ENCODE measurements at regions not wholly inside any gene's neighbourhood (a gene's known extent, or its start where the extent isn't known, plus 50 kb on each side); places are given as distances from the start of the nearest gene placed in this dataset.
"Not testable (repeated sequence)": the region's sequence is repeated elsewhere in the genome, so short reads cannot be mapped to it uniquely, and the experiment has no call there.

DNA sequence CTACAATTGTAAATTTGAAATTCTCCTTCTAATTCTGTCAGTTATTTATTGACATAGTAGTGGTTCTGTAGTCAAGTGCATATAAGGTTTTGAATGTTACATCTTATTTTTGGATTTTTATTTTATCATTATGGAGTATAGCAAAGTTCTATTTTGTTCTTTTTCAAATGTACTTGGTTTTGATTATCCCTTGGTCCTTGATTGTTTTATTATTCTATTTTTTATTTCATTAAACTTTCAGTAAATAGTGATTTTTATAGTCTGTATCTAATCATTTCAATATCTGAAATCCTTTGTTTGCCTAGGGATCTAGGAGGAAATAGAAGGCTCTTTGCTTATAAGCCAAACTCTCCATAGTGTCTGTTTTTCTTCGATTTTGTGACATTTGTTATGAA lies 87.8 kb downstream of the HFE start:
- DNase-seq = no peak

DNA sequence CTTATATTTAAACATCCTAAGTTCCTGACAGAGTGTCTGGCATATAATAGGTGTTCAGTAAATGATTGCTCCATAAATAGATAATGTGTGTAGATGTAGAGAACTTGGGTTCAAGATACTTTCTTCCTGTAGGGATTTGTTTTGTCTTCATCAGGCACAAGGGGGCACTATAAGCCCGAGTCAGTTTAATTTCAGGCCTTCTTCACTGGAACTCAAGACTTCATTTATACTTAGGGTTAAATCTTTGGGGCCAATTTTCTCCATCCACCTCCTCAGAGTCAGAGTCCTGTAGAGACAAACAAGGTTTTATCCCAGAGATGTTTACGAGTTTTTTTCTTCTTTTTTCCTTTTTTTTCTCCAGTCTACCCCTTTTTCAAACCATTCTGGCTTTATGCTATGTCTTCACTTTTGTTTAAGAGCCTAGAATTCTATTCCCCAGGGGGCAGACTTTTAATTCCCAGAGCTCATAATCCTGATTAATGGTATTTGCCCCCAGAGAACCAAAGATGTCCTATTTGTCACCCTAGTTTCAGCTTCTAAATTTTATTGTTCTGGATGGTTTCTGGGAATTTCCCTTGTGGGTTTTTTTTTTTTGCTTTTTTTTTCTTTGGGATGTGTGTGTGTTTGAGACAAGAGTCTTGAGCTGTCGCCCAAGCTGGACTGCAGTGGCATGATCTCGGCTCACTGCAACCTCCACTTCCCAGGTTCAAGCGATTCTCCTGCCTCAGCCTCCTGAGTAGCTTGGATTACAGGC lies 88.4 kb downstream of the HFE start:
- DNase-seq = peak; percentile 63

DNA sequence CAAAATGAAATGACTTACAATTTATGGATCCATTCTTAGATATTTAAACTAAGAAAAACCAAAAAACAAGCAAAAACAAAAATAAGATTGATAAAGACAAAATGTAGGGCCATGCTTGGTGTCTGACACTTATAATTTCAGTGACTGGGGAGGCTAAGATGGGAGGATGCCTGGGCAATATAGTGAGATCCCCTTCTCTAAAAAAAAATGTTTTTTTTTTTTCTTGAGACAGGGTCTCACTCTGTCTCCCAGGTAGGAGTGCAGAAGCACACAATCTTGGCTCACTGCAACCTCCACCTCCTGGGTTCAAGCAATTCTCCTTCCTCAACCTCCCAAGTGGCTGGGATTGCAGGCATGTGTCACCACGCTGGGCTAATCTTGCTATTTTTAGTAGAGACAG lies 92.4 kb downstream of the HFE start:
- DNase-seq = no peak

DNA sequence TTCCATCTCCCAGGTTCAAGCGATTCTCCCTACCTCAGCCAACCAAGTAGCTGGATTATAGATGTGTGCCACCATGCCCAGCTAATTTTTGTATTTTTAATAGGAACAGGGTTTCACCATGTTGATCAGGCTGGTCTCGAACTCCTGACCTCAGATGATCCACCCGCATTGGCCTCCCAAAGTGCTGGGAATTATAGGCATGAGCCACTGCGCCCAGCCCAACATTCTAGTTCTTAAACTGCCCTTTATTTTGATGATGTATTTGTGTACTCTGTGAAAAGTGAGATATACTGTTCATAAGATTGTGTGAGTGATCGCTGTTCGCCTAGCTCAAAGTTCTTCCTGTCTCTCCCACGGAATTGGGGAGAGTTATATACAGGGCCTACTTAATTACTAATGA lies 93.1 kb downstream of the HFE start:
- no peak for DNase-seq

DNA sequence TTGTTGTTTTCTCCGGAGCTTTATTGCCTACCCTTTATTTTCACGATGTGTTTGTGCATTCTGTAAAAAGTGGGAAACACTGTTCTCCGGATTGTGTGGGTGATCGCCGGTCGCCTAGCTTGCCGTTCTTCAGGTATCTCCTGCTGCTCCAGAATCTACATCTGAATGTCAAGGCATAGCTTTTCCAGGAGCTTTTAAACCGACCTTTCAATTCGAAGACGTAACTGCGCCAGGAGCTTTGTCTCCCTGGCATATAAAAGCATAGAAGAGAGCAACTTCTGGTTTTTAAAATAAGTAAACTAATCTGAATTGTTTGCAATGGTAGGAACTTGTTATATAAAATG lies 96.0 kb downstream of the HFE start:
- no peak for DNase-seq

DNA sequence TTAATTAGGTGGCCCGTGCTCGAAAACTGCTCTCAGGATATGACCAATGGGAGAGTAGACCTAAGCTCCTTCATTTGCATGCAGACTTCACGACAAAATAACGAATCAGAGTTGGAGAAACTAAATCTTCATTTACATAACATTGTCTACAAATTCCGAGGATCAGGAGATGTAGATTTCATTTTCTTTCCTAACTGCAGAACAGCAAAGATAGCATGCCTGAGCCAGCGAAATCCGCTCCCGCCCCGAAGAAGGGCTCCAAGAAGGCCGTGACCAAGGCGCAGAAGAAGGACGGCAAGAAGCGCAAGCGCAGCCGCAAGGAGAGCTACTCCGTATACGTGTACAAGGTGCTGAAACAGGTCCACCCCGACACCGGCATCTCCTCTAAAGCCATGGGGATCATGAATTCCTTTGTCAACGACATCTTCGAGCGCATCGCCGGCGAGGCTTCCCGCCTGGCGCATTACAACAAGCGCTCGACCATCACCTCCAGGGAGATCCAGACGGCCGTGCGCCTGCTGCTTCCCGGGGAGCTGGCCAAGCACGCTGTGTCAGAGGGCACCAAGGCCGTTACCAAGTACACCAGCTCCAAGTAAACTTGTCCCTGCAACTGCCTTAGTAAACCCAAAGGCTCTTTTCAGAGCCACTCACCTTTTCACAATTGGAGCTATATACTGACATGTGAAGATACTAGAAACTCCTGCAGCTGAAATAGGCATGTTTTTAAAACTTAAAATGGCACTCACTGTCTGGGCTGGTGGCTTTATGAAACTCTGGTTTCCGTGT lies 96.5 kb downstream of the HFE start:
- peak; percentile 77 for DNase-seq

DNA sequence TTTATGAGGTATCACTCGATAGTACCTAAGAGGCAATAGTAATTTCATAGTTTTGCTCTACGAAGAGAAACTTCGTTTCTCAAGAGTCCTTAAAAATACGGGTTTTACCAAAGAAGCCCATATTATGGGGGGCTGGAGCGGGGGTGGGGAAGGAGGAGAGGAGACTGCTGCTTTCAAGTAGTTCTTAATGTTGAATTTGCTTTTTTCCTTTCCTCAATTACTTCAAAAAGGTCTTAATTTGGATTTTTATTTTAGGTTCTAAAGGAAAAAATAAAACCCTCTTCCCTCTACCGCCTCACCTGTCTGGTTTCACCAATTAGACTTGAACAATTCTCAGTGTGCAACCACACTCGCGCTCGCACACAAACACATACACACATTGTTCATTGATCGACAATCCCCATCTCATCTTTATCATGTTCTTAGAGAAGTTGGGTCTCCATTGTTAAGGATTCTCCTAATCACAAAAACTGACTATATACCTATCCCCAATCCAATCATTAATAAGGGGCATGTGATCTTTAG lies 97.2 kb downstream of the HFE start:
- DNase-seq = no peak

DNA sequence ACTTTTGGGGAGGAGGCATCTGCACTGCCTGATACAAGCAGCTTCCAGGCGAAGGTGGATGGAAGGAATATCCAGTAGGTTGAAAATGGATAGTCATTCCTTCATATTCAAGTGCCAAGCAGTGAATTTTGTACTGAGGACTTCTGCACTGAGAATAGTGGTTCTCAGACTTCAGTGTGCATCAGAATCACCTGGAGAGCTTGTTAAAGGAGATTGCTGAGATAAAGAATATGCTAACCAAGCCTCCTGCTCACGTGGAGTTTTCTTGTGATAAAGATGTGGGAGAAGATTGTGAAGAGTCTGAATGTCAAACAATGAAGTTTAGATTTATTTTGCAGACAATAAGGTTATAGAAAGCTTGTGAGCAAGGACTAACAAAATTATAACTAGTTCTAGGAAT lies 97.8 kb downstream of the HFE start:
- DNase-seq = no peak

DNA sequence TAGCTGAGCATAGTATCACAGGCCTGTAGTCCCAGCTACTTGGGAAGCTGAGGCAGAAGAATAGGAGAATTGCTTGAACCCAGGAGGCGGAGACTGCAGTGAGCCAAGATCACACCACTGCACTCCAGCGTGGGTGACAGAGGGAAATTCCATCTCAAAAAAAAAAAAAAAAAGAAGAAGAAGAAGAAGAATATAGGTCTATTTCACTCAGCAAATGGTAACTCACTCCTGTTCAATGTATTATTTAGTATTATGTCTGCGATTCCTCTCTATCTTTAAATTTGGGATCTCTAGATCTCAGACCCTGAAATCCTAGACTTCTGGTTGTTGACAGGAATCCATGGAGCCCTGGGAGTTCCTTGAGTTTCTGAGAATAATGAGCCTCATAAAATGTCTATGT lies 98.6 kb downstream of the HFE start:
- DNase-seq = no peak

DNA sequence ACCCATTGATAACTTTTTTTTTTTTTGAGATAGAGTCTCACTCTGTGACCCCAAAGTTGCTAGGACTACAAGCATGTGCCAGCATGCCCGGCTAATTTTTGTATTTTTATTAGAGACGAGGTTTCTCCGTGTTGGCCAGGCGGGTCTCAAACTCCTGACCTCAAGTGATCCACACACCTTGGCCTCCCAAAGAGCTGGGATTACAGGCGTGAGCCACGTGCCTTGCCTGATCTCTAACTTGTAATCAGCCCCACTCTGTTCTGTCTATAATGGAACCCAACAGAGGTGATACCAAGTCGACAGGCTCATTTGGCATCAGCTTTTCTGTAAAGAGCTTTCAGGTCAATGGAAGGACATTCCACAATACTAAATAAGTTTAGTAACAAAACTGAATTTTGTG lies 99.4 kb downstream of the HFE start:
- no peak for DNase-seq

DNA sequence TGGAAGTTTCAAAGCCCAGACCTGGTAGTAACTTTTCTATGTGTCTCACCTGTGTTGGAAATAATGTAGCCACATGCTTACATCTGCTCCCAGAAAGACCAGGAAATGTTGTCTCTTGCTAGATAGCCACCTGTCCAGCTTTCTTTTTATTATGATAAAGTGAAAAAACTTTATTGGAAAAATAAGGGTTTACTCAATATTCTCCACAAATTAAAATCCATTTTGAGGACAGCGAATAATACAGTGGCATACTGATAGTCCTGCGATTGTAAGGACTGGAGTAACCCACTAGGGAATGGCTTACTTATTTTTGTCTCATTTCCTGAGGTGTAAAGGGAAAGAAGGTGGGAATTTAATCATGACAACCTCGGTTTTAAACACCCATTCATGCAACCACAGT lies 100.1 kb downstream of the HFE start:
- DNase-seq = no peak

DNA sequence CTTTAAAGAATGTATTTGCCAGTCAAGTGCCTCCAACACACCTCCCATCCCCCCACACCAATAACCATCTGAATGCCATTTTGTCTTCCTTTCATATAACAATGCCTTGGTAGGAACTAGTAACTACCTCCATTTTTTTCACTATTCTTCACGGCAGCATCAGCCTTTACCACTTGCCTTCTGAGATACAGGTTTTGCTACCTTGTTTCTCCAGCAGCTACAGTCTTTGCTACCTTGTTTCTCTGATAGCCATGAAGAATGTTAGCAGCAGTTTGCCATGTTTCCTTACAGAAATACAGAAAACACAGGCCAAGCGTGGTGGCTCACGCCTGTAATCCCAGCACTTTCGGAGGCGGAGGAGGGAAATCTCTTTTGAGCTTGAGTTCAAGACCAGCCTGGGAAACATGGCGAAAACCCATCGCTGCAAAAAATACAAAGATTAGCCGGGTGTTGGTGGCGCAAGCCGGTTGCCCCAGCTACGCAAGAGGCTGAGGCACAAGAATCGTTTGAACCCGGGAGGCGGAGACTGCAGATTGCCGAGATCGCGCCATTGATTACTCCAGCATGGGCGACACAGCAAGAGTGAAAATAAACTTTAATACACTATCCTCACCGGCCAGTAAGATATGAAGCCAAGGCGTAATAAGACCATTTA lies 100.9 kb downstream of the HFE start:
- no peak for DNase-seq

DNA sequence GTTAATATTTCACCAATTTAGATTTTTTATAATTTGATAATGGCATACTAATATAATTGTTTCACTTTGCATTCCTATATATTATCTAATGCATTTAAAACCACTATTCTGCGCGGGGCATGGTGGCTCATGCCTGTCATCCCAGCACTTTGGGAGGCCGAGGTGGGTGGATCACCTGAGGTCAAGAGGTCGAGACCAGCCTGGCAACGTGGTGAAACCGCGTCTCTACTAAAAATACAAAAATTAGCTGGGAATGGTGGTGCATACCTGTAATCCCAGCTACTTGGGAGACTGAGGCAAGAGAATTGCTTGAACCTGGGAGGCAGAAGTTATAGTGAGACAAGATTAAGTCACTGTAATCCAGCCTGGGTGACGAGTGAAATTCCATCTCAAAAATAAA lies 104.3 kb downstream of the HFE start:
- DNase-seq = not testable (repeated sequence)

DNA sequence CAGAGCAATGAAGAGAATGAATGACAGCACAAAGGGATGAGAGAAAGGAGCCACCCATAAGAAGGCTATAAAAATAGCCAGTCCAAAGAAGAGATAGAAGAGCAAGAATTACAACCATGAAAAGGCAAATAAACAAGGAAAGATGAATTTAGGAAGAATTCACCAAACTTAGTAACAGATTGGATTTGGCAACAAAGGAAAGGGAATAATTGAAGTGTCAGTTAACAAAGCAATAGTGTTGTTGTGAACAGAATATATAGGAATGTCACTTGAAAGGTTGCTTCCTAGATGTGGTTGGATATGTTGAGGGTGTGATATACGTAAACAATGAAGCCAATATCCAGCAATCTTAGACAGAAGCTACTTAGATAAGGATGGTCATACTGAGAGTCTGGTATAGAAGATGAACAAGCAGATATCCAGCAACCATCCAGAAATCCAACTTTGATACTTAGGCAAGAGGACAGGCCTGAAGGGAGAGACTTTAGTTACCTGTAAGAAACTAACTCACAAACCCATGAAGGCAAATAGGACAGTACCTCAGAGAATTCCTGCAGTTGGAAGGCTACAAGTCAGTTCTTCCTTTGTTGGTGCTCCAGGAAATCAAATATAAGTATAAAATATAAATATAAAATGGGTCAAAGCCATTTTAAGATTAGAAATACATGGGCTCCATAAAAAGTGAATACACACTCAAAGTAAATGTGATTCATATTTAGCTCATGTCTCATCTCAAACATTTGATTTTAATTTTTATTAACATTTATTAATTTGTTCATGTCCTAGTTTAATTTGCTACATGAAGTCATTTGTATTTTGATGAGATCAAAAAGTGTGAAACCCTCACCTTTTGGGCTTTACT lies 106.5 kb downstream of the HFE start:
- no peak for DNase-seq

DNA sequence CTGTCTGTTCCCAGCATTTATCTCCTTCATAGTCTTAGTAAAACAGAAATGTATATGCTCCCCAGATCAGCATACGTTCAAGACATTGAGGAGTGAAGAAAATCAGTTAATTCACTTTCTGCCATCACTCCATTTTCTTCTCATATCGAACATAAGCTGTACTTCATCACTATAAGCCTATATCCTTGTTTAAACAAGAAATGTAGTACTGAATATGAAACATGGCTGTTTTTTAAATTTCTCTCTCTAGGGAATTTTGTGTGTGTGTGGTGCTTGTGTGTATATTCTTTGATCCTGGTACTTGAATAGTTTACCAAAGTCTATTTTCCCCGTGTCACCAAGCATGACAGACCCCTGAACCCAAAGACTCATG lies 107.1 kb downstream of the HFE start:
- no peak for DNase-seq

DNA sequence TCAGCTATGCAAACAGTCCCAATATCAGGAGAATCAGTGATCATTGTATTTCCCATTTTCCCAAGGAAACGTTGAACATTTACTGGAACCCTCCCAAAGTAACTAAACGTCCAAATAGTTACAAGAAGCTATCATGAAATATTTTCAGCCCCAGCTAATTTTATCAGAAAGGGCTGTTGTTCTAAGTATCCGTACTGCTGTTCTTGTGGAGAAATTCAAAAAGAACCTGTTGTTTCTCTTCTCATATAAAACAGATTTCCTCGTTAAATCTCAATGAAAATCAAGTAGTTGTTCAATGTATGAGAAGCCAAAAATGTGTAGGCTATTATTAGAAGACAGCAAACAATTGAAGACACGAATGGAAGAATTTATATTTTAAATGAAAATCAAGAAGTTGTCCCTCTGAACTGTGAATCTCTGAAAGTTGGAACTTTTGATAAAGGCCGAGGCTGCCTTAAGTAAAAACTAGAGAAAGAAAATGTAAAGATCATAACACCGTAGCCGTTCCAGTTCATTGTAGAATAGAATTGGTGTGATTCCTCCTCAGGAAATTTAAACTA lies 107.7 kb downstream of the HFE start:
- no peak for DNase-seq

DNA sequence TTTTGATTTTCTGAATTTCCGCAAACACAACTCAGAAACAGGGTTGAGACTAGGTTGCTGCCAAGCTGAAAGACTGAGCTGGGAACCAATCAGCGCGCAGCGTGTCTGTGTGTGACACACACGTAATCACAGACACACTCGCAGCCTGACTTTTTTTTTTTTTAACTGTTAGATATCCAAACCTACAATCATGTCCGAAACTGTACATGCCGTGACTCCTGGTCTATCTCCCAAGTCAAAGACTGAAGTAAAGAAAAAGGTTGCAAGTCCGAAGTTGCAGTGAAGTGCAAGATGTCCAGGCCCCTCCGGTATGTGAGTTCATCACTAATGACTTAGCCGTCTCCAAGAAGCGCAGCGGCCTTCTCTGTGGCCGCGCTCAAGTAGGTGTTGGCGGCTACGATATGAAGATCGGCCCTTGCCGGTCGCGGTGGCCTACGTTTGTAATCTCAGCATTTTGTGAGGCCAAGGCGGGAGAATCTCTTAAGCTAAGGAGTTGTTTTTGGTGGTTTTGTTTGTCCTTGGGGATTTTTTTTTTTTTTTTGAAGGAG lies 108.2 kb downstream of the HFE start:
- peak; percentile 89 for DNase-seq

DNA sequence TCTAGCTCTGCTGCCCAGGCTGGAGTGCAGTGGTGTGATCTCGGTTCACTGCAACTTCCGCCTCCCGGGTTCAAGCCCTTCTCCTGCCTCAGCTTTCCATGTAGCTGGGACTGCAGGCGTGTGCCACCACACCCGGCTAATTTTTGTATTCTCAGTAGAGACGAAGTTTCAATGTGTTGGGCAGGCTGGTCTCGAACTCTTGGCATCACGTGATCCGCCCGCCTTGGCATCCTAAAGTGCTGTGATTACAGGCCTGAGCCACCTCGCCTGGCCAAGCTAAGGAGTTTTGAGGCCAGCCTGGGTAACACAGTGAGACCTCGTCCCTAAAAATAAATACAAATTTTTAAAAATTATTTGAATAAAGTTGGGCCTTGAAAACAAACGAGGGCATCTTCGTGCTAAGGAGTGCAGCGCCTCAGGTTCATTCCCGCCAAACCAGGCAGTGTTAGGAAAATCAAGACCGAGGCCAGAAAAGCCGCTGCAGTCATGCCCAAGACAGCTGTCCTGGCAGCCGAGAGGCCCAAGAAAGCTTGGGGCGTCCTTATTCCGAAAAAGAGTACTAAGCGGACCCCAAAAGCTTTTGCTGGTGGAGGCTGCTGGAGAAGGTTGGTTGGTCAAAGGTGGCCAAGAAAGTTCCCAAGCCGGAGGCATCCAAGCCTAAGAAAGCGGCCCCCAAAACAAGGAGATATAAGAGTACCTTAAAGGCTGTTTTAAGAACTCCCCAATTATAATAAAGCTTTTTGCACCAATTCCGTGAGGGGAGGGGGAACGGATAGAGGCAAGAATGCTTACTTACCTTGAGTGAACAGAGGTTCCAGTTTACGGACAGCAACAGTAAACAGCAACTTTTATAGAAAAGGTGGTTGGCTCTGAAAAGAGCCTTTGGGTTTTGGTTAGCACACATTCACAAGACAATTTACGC lies 109.0 kb downstream of the HFE start:
- DNase-seq = peak; percentile 24

DNA sequence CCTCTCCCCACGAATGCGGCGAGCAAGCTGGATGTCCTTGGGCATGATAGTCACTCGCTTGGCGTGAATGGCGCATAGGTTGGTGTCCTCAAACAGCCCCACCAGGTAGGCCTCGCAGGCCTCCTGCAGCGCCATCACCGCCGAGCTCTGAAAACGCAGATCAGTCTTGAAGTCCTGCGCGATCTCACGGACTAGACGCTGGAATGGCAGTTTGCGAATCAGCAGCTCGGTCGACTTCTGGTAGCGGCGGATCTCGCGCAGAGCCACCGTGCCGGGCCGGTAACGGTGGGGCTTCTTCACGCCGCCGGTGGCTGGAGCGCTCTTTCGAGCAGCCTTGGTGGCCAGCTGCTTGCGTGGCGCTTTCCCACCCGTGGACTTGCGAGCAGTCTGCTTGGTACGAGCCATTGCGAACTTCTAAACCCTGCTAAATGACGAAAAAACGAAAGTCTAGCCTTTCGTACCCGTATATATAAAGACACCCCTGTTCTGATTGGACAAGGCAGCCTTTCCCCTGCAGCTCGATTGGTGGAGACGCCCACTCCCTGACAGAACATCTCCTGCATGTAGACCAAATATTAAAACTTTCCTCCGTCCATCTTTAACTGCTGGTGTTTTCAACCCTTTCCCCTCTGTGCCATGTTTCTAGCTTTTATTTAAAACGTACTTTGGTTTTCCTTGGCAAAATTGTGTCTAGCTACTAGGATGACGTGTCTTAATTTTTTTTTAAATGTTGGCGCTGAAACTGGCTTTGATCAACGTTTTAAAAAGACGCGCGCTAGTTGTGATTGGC lies 109.8 kb downstream of the HFE start:
- DNase-seq = peak; percentile 92

DNA sequence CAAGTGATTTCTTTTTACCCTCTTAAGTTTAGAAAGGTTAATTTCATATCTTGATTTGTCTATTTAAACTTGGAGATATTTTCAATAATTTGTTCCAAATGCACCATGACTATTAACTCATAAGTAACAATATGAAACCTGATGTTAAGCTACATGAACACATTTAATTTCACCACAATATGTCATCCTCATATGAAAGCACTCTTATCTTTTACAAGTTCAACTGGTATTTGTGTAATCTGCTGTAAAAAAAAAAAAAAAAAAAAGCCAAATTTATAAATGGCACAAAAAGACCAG lies 110.4 kb downstream of the HFE start:
- DNase-seq = no peak
